ENCODE measurements at regions not wholly inside any gene's neighbourhood (a gene's known extent, or its start where the extent isn't known, plus 50 kb on each side); places are given as distances from the start of the nearest gene placed in this dataset.

- no peak overlapping the region for H3K9ac ChIP-seq (ENCODE audit: low read length in 3 of 3)
- no peak overlapping the region for H3K4me3 ChIP-seq (ENCODE audit: low read length in 3 of 3)
- FAIRE-seq, result no peak
- intact Hi-C loops (cut with DNase I), result no loop called here
- H3K27me3 ChIP-seq (ENCODE audit: control insufficient read depth, insufficient read depth, low read length), result no peaks in the 10 kb centered on the region
- no peaks in the 10 kb centered on the region for H3K9me3 ChIP-seq (ENCODE audit: control insufficient read depth in 2 of 3, insufficient read depth in 1 of 3, low read length in 3 of 3)
- TF ChIP-seq CTCF (IDR thresholded peaks at IDR 0.05; ENCODE audit: borderline replicate concordance, extremely low read depth, insufficient read depth), result no peak
- no peak for DNase-seq
- H3K36me3 ChIP-seq (ENCODE audit: control insufficient read depth in 2 of 3, insufficient read depth in 3 of 3, low read length in 3 of 3), result no peaks in the 10 kb centered on the region
- no peak overlapping the region for H3K27ac ChIP-seq (ENCODE audit: low read depth in 2 of 2, low read length in 2 of 2)
- H3K4me1 ChIP-seq (ENCODE audit: control insufficient read depth in 2 of 3, insufficient read depth in 2 of 3, low read depth in 1 of 3, low read length in 3 of 3), result no peaks in the 10 kb centered on the region
Measured at GRCh38 chr4:140302151-140302859, 71.1 kb upstream of the SCOC start.

- FAIRE-seq, result no peak
- no peak for DNase-seq
- intact Hi-C loops (cut with DNase I), result no loop called here
Measured at GRCh38 chr4:140300271-140300970, 73.0 kb upstream of the SCOC start.

GRCh38 chr4:140298001-140298400, 75.4 kb upstream of the SCOC start:
- H3K4me1 ChIP-seq (ENCODE audit: control insufficient read depth in 2 of 3, insufficient read depth in 2 of 3, low read depth in 1 of 3, low read length in 3 of 3), result peaks cover 0 to 7% (median 5%) of the 10 kb centered on the region in 3 donors
- H3K4me3 ChIP-seq (ENCODE audit: low read length in 3 of 3), result no peak overlapping the region
- H3K9me3 ChIP-seq (ENCODE audit: control insufficient read depth in 2 of 3, insufficient read depth in 1 of 3, low read length in 3 of 3), result no peaks in the 10 kb centered on the region
- no peak for TF ChIP-seq CTCF (IDR thresholded peaks at IDR 0.05; ENCODE audit: borderline replicate concordance, extremely low read depth, insufficient read depth)
- H3K27me3 ChIP-seq (ENCODE audit: control insufficient read depth, insufficient read depth, low read length), result no peaks in the 10 kb centered on the region
- H3K36me3 ChIP-seq (ENCODE audit: control insufficient read depth in 2 of 3, insufficient read depth in 3 of 3, low read length in 3 of 3), result no peaks in the 10 kb centered on the region
- FAIRE-seq (no peak), DNase-seq (no peak)
- H3K27ac ChIP-seq (ENCODE audit: low read depth in 2 of 2, low read length in 2 of 2), result no peak overlapping the region
- intact Hi-C loops (cut with DNase I), result no loop called here
- no peak overlapping the region for H3K9ac ChIP-seq (ENCODE audit: low read length in 3 of 3)

More at GRCh38 chr4:140300271-140300970, 73.0 kb upstream of the SCOC start:
- Histone ChIP-seq H3K27ac (ENCODE audit: low read depth in 2 of 2, low read length in 2 of 2) (no peak overlapping the region), H3K4me1 (ENCODE audit: control insufficient read depth in 2 of 3, insufficient read depth in 2 of 3, low read depth in 1 of 3, low read length in 3 of 3) (peaks cover 0 to 7% (median 5%) of the 10 kb centered on the region in 3 donors), H3K4me3 (ENCODE audit: low read length in 3 of 3) (no peak overlapping the region), H3K9me3 (ENCODE audit: control insufficient read depth in 2 of 3, insufficient read depth in 1 of 3, low read length in 3 of 3) (no peaks in the 10 kb centered on the region), H3K27me3 (ENCODE audit: control insufficient read depth, insufficient read depth, low read length) (no peaks in the 10 kb centered on the region), H3K9ac (ENCODE audit: low read length in 3 of 3) (no peak overlapping the region), H3K36me3 (ENCODE audit: control insufficient read depth in 2 of 3, insufficient read depth in 3 of 3, low read length in 3 of 3) (no peaks in the 10 kb centered on the region)
- no peak for TF ChIP-seq CTCF (IDR thresholded peaks at IDR 0.05; ENCODE audit: borderline replicate concordance, extremely low read depth, insufficient read depth)
